ENCODE measurements at regions not wholly inside any gene's neighbourhood (a gene's known extent, or its start where the extent isn't known, plus 50 kb on each side); places are given as distances from the start of the nearest gene placed in this dataset.

GRCh38 chrX:41024755-41025154, 60.5 kb upstream of the USP9X start:
- TF ChIP-seq POLR2AphosphoS5 (IDR thresholded peaks at IDR 0.05; ENCODE audit: low read depth, low read length) (no peak), SPI1 (IDR thresholded peaks at IDR 0.05; ENCODE audit: low read depth, low read length) (no peak)
